Neural cell (in vitro differentiated cells): ENCODE measurements at regions not wholly inside any gene's neighbourhood (a gene's known extent, or its start where the extent isn't known, plus 50 kb on each side); places are given as distances from the start of the nearest gene placed in this dataset.

Source experiments
- H2AFZ ChIP-seq: fragments of 200-600, 300-800 bp; sonication (generic), shearing (Covaris generic); 2 replicates; pipeline ENCODE4 v1.6.0; 2014; ENCODE audit warnings: low read depth, mild to moderate bottlenecking, antibody characterized with exemption, low read length, moderate library complexity
- H3F3A ChIP-seq: fragments of 200-600 bp; shearing (Covaris generic); 2 replicates; pipeline ENCODE4 v1.6.1; 2016; ENCODE audit warnings: mild to moderate bottlenecking, moderate library complexity, mixed read lengths, antibody characterized with exemption, low read length; ENCODE audit not compliant: insufficient read depth, poor library complexity, severe bottlenecking
- H3K27ac ChIP-seq: fragments of 200-600, 300-800 bp; sonication (generic), shearing (Covaris generic); 2 replicates; pipeline ENCODE4 v1.5.1; 2014; ENCODE audit warnings: mild to moderate bottlenecking, low read length, moderate library complexity
- H3K27me3 ChIP-seq: fragments of 300-800, 200-600 bp; sonication (generic), shearing (Covaris generic); 2 replicates; pipeline ENCODE4 v1.6.0; 2014; ENCODE audit warnings: mild to moderate bottlenecking, low read depth, low read length, moderate library complexity; ENCODE audit not compliant: insufficient read depth
- H3K36me3 ChIP-seq: fragments of 300-800, 200-600 bp; sonication (generic), shearing (Covaris generic); 2 replicates; pipeline ENCODE4 v1.5.1; 2014; ENCODE audit warnings: mild to moderate bottlenecking, antibody characterized with exemption, low read length, moderate library complexity; ENCODE audit not compliant: insufficient read depth
- H3K4me2 ChIP-seq: fragments of 300-800, 200-600 bp; sonication (generic), shearing (Covaris generic); 2 replicates; pipeline ENCODE4 v1.6.0; 2014; ENCODE audit warnings: mild to moderate bottlenecking, low read length
- H3K4me3 ChIP-seq: fragments of 300-800, 200-600 bp; sonication (generic), shearing (Covaris generic); 2 replicates; pipeline ENCODE4 v1.5.1; 2014; ENCODE audit warnings: mild to moderate bottlenecking, low read length, moderate library complexity
- H3K79me2 ChIP-seq: fragments of 200-600 bp; shearing (Covaris generic); replicated peaks from 2 replicates; pipeline ENCODE4 v1.6.0; 2014; ENCODE audit warnings: mild to moderate bottlenecking, low read length, moderate library complexity; ENCODE audit not compliant: insufficient read depth
- H3K9ac ChIP-seq: fragments of 300-800, 200-600 bp; sonication (generic), shearing (Covaris generic); 2 replicates; pipeline ENCODE4 v1.6.1; 2016; ENCODE audit warnings: mild to moderate bottlenecking, low read length, mixed read lengths
- H3K9me2 ChIP-seq: fragments of 200-600 bp; shearing (Covaris generic); 2 replicates; pipeline ENCODE4 v1.6.1; 2016; ENCODE audit warnings: mild to moderate bottlenecking, low read length, mixed read lengths; ENCODE audit not compliant: insufficient read depth
- H3K9me3 ChIP-seq: fragments of 200-600, 300-800 bp; sonication (generic), shearing (Covaris generic); 2 replicates; pipeline ENCODE4 v1.6.1; 2016; ENCODE audit warnings: mild to moderate bottlenecking, mixed run types, low read length, moderate library complexity, mixed read lengths
- H4K20me1 ChIP-seq: fragments of 200-600 bp; shearing (Covaris generic); 2 replicates; pipeline ENCODE4 v1.6.1; 2016; ENCODE audit warnings: mild to moderate bottlenecking, mixed run types; ENCODE audit not compliant: insufficient read depth
- EP300 ChIP-seq: fragments of 450-650 bp; conservative IDR thresholded peaks from 2 replicates; pipeline ENCODE4 v1.6.1; 2014; ENCODE audit warnings: antibody characterized with exemption, mild to moderate bottlenecking, moderate library complexity; ENCODE audit not compliant: poor library complexity, severe bottlenecking
- EZH2 ChIP-seq: fragments of 200-600, 300-800 bp; shearing (Covaris generic), sonication (generic); IDR thresholded peaks from 2 replicates; pipeline ENCODE4 v1.6.1; 2014; ENCODE audit warnings: antibody characterized with exemption, low read length, borderline replicate concordance, mild to moderate bottlenecking; ENCODE audit not compliant: insufficient read depth, poor library complexity, severe bottlenecking
- MXI1 ChIP-seq: fragments of 450-650 bp; conservative IDR thresholded peaks from 2 replicates; pipeline ENCODE4 v1.6.1; 2014; ENCODE audit warnings: antibody characterized with exemption, mild to moderate bottlenecking; ENCODE audit not compliant: poor library complexity, severe bottlenecking
- POLR2AphosphoS5 ChIP-seq: IDR thresholded peaks from 2 replicates; pipeline ENCODE4 v1.6.1; 2012
- RAD21 ChIP-seq: fragments of 450-650 bp; conservative IDR thresholded peaks from 2 replicates; pipeline ENCODE4 v1.6.1; 2014; ENCODE audit warnings: antibody characterized with exemption, mild to moderate bottlenecking, moderate library complexity
- SMC3 ChIP-seq: fragments of 450-650 bp; conservative IDR thresholded peaks from 2 replicates; pipeline ENCODE4 v1.6.1; 2014; ENCODE audit warnings: antibody characterized with exemption, mild to moderate bottlenecking, moderate library complexity; ENCODE audit not compliant: poor library complexity
- TAF1 ChIP-seq: IDR thresholded peaks from 2 replicates; pipeline ENCODE4 v1.6.1; 2012; ENCODE audit warnings: low read depth
- TF ChIP-seq, protein P1 (sequence below): fragments of 450-650 bp; IDR thresholded peaks from 2 replicates; pipeline ENCODE4 v1.5.1; 2014; ENCODE audit warnings: antibody characterized with exemption, mild to moderate bottlenecking, moderate library complexity; ENCODE audit not compliant: poor library complexity, severe bottlenecking
- TF ChIP-seq, protein P2 (sequence below): IDR thresholded peaks from 2 replicates; pipeline ENCODE4 v1.6.1; 2012; ENCODE audit warnings: borderline replicate concordance

DNA sequence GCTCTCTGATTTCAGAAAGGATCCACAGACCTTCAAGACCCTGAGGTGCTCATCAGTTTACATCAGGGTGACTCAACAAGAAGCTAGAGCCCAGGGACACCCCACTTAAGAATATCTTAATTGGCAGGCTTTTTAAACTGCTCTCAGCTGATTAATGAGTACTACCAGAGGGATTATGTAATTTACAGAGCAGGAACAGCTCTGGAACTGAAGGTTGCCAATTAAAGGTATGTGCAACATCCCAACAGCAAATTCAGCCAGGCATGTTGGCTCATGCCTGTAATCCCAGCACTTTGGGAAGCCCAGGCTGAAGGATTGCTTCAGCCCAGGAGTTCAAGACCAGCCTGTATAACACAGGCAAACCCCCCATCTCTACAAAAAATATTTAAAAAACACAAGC, 295.7 kb downstream of the SETD4 start:
- Histone ChIP-seq H3K27ac (no peak overlapping the region), H3K9me2 (no peaks in the 10 kb centered on the region), H3K36me3 (no peaks in the 10 kb centered on the region), H3K27me3 (no peaks in the 10 kb centered on the region), H3K79me2 (no peaks in the 10 kb centered on the region), H3K4me2 (no peak overlapping the region), H4K20me1 (no peaks in the 10 kb centered on the region), H3F3A (no peaks in the 10 kb centered on the region), H2AFZ (no peak overlapping the region), H3K4me3 (no peak overlapping the region), H3K9ac (no peak overlapping the region), H3K9me3 (no peaks in the 10 kb centered on the region)
- no peak for TF ChIP-seq MXI1
- TF ChIP-seq EZH2, result no peak
- TF ChIP-seq EP300, result no peak
- TF ChIP-seq POLR2AphosphoS5, result no peak
- TF ChIP-seq, protein P1, sequence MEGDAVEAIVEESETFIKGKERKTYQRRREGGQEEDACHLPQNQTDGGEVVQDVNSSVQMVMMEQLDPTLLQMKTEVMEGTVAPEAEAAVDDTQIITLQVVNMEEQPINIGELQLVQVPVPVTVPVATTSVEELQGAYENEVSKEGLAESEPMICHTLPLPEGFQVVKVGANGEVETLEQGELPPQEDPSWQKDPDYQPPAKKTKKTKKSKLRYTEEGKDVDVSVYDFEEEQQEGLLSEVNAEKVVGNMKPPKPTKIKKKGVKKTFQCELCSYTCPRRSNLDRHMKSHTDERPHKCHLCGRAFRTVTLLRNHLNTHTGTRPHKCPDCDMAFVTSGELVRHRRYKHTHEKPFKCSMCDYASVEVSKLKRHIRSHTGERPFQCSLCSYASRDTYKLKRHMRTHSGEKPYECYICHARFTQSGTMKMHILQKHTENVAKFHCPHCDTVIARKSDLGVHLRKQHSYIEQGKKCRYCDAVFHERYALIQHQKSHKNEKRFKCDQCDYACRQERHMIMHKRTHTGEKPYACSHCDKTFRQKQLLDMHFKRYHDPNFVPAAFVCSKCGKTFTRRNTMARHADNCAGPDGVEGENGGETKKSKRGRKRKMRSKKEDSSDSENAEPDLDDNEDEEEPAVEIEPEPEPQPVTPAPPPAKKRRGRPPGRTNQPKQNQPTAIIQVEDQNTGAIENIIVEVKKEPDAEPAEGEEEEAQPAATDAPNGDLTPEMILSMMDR, result no peak
- TF ChIP-seq RAD21, result no peak
- no peak for TF ChIP-seq SMC3
- TF ChIP-seq, protein P2, sequence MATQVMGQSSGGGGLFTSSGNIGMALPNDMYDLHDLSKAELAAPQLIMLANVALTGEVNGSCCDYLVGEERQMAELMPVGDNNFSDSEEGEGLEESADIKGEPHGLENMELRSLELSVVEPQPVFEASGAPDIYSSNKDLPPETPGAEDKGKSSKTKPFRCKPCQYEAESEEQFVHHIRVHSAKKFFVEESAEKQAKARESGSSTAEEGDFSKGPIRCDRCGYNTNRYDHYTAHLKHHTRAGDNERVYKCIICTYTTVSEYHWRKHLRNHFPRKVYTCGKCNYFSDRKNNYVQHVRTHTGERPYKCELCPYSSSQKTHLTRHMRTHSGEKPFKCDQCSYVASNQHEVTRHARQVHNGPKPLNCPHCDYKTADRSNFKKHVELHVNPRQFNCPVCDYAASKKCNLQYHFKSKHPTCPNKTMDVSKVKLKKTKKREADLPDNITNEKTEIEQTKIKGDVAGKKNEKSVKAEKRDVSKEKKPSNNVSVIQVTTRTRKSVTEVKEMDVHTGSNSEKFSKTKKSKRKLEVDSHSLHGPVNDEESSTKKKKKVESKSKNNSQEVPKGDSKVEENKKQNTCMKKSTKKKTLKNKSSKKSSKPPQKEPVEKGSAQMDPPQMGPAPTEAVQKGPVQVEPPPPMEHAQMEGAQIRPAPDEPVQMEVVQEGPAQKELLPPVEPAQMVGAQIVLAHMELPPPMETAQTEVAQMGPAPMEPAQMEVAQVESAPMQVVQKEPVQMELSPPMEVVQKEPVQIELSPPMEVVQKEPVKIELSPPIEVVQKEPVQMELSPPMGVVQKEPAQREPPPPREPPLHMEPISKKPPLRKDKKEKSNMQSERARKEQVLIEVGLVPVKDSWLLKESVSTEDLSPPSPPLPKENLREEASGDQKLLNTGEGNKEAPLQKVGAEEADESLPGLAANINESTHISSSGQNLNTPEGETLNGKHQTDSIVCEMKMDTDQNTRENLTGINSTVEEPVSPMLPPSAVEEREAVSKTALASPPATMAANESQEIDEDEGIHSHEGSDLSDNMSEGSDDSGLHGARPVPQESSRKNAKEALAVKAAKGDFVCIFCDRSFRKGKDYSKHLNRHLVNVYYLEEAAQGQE, result no peak
- TF ChIP-seq TAF1, result no peak

DNA sequence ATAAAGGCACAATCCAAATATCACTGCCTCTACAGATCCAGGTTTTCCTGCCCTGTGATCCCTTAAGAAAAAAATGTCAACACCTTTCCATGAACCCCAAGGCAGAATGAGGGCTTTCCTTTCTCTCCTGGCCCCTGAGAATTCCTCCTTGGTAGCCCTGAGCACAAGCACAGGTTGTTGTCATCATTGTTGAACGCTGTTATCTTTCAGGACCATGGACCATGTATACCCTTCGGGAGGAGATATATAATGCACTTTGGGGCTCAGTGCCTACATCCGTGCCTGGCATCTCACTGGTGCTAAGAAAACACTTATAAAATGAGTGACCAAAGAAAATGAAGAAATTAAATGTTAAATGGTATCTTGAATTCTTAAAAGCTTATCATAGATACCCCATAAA, 296.2 kb downstream of the SETD4 start:
- H3K9me2 ChIP-seq, result no peaks in the 10 kb centered on the region
- no peak overlapping the region for H3K27ac ChIP-seq
- no peak overlapping the region for H3K4me2 ChIP-seq
- H3K27me3 ChIP-seq, result no peaks in the 10 kb centered on the region
- no peaks in the 10 kb centered on the region for H3K9me3 ChIP-seq
- no peak overlapping the region for H3K4me3 ChIP-seq
- H3K36me3 ChIP-seq, result no peaks in the 10 kb centered on the region
- TF ChIP-seq EZH2, result no peak
- no peak for TF ChIP-seq POLR2AphosphoS5
- no peak for TF ChIP-seq MXI1
- TF ChIP-seq TAF1, result no peak
- no peak for TF ChIP-seq RAD21
- TF ChIP-seq, protein P1, result no peak
- TF ChIP-seq, protein P2, result no peak
- no peak for TF ChIP-seq EP300
- no peak for TF ChIP-seq SMC3
- H3K79me2 ChIP-seq, result no peaks in the 10 kb centered on the region
- no peaks in the 10 kb centered on the region for H3F3A ChIP-seq
- H4K20me1 ChIP-seq, result no peaks in the 10 kb centered on the region
- no peak overlapping the region for H3K9ac ChIP-seq
- H2AFZ ChIP-seq, result no peak overlapping the region
